Activated CD4-positive, alpha-beta T cell treated with anti-CD3 and anti-CD28 coated beads, Interleukin-2, amount 50 U/mL, for 4 hours (primary cell): ENCODE measurements at regions not wholly inside any gene's neighbourhood (a gene's known extent, or its start where the extent isn't known, plus 50 kb on each side); places are given as distances from the start of the nearest gene placed in this dataset.

ENCODE experiments used
- DNase-seq, 2 experiments: peaks; one replicate each; pipeline ENCODE4 v3.0.0-alpha.2; 2020

GRCh38 chr1:119308806-119309205 is 59.8 kb upstream of the HAO2 start:
- no peak for DNase-seq

GRCh38 chr1:119310301-119310700 is 58.3 kb upstream of the HAO2 start:
- DNase-seq, result no peak

GRCh38 chr1:119312500-119312899 is 56.1 kb upstream of the HAO2 start:
- DNase-seq, result no peak

GRCh38 chr1:119314001-119314796 is 54.4 kb upstream of the HAO2 start:
- DNase-seq, result no peak

GRCh38 chr1:119316870-119317416 is 51.6 kb upstream of the HAO2 start:
- no peak for DNase-seq

- DNase-seq, result no peak
These were observed 49.9 kb upstream of the HAO2 start for GRCh38 chr1:119318466-119319309.
